SK-N-SH treated with all-trans-retinoic acid at 6 μM for 48 hours (cell line): ENCODE measurements at regions not wholly inside any gene's neighbourhood (a gene's known extent, or its start where the extent isn't known, plus 50 kb on each side); places are given as distances from the start of the nearest gene placed in this dataset.

ENCODE experiments used
- ATAC-seq: fragments of 200-7000 bp; cut with Tn5 transposase; 3 replicates; pipeline ENCODE4 v1.9.1; 2020; ENCODE audit warnings: mild to moderate bottlenecking, moderate library complexity
- BACH2 ChIP-seq: fragments of 250-450 bp; sonication (Bioruptor Pico); IDR thresholded peaks from 2 replicates; pipeline ENCODE4 v1.9.0; 2021; ENCODE audit warnings: mild to moderate bottlenecking, borderline replicate concordance
- CSDC2 ChIP-seq: fragments of 250-450 bp; sonication (Bioruptor Pico); IDR thresholded peaks from 2 replicates; pipeline ENCODE4 v1.5.0; 2020; ENCODE audit warnings: mild to moderate bottlenecking, moderate library complexity
- ESRRG ChIP-seq: fragments of 250-450 bp; sonication (Bioruptor Pico); IDR thresholded peaks from 2 replicates; pipeline ENCODE4 v1.6.1; 2021; ENCODE audit warnings: mild to moderate bottlenecking
- GLIS3 ChIP-seq: fragments of 250-450 bp; sonication (Bioruptor Pico); IDR thresholded peaks from 2 replicates; pipeline ENCODE4 v1.5.0; 2020; ENCODE audit warnings: mild to moderate bottlenecking, moderate library complexity
- ISL1 ChIP-seq: fragments of 250-450 bp; sonication (Bioruptor Pico); IDR thresholded peaks from 2 replicates; pipeline ENCODE4 v2.1.2; 2022; ENCODE audit warnings: mild to moderate bottlenecking, moderate library complexity
- OSR1 ChIP-seq: fragments of 250-450 bp; sonication (Bioruptor Pico); IDR thresholded peaks from 2 replicates; pipeline ENCODE4 v1.8.0; 2022; ENCODE audit warnings: moderate library complexity, mild to moderate bottlenecking, inconsistent platforms
- PPARA ChIP-seq: fragments of 250-450 bp; sonication (Bioruptor Pico); IDR thresholded peaks from 2 replicates; pipeline ENCODE4 v1.5.0; 2020; ENCODE audit warnings: mild to moderate bottlenecking, borderline replicate concordance
- RARB ChIP-seq: fragments of 250-450 bp; sonication (Bioruptor Pico); IDR thresholded peaks from 2 replicates; pipeline ENCODE4 v1.8.0; 2021; ENCODE audit warnings: mild to moderate bottlenecking, moderate library complexity
- SNAI2 ChIP-seq: fragments of 250-450 bp; sonication (Bioruptor Pico); IDR thresholded peaks from 2 replicates; pipeline ENCODE4 v1.5.0; 2020; ENCODE audit warnings: mild to moderate bottlenecking, moderate library complexity
- TCF4 ChIP-seq: fragments of 250-450 bp; sonication (Bioruptor Pico); IDR thresholded peaks from 2 replicates; pipeline ENCODE4 v1.8.0; 2021; ENCODE audit warnings: mild to moderate bottlenecking, moderate library complexity, borderline replicate concordance
- TOX ChIP-seq: fragments of 250-450 bp; sonication (Bioruptor Pico); IDR thresholded peaks from 2 replicates; pipeline ENCODE4 v1.8.0; 2021; ENCODE audit warnings: mild to moderate bottlenecking, moderate library complexity, borderline replicate concordance
- TSHZ2 ChIP-seq: fragments of 250-450 bp; sonication (Bioruptor Pico); IDR thresholded peaks from 2 replicates; pipeline ENCODE4 v1.5.0; 2020; ENCODE audit warnings: mild to moderate bottlenecking, moderate library complexity
- ZC3H10 ChIP-seq: fragments of 250-450 bp; sonication (Bioruptor Pico); IDR thresholded peaks from 2 replicates; pipeline ENCODE4 v1.5.1; 2021; ENCODE audit warnings: mild to moderate bottlenecking, moderate library complexity
- ZFP3 ChIP-seq: fragments of 250-450 bp; sonication (Bioruptor Pico); IDR thresholded peaks from 2 replicates; pipeline ENCODE4 v1.5.0; 2020; ENCODE audit warnings: mild to moderate bottlenecking, moderate library complexity
- ZNF565 ChIP-seq: fragments of 450-650 bp; formaldehyde crosslinking; conservative IDR thresholded peaks from 2 replicates; pipeline ENCODE4 v1.5.0; 2020; ENCODE audit warnings: low read depth, mild to moderate bottlenecking, moderate library complexity
- ZNF8 ChIP-seq: fragments of 450-650 bp; formaldehyde crosslinking; IDR thresholded peaks from 2 replicates; pipeline ENCODE4 v1.5.0; 2020; ENCODE audit warnings: mild to moderate bottlenecking, moderate library complexity
- TF ChIP-seq, protein P1 (sequence below): fragments of 250-450 bp; sonication (Bioruptor Pico); IDR thresholded peaks from 2 replicates; pipeline ENCODE4 v1.5.1; 2020; ENCODE audit warnings: low read depth, mild to moderate bottlenecking, moderate library complexity
- TF ChIP-seq, protein P2 (sequence below): fragments of 250-450 bp; sonication (Bioruptor Pico); IDR thresholded peaks from 2 replicates; pipeline ENCODE4 v1.5.1; 2021; ENCODE audit warnings: mild to moderate bottlenecking, moderate library complexity
- TF ChIP-seq, protein P3 (sequence below): fragments of 250-450 bp; sonication (Bioruptor Pico); IDR thresholded peaks from 2 replicates; pipeline ENCODE4 v1.8.0; 2021; ENCODE audit warnings: low read depth, mild to moderate bottlenecking, moderate library complexity, borderline replicate concordance
- TF ChIP-seq, protein P4 (sequence below): fragments of 250-450 bp; sonication (Bioruptor Pico); IDR thresholded peaks from 2 replicates; pipeline ENCODE4 v1.8.0; 2020; ENCODE audit warnings: mild to moderate bottlenecking, moderate library complexity, borderline replicate concordance

DNA sequence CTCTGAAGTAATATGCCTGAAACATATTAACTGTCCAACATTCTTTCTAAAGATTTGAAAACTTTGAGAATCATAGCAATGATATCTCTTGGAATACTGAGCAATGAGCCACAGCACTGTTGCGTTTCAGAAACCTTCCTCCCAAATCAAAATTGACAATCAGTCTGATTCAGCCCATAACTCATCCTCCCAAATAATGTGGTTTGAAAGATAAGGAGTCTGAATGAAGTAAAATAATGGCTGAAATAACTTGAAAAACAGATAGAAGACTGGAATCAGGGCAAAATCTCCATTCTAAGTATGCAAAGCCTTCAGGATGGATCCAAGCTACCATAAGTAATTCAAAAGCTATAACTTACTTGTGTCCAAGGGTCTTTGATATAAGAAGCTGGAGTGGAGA is 98.6 kb upstream of the PLS3 start:
- ATAC-seq: peak; percentile 82
- peak; percentile 60 for TF ChIP-seq TSHZ2 (CRISPR knock-in tag)
- TF ChIP-seq ISL1 (CRISPR knock-in tag): peak; percentile 94
- no peak for TF ChIP-seq PPARA (CRISPR knock-in tag)
- TF ChIP-seq, protein P1, sequence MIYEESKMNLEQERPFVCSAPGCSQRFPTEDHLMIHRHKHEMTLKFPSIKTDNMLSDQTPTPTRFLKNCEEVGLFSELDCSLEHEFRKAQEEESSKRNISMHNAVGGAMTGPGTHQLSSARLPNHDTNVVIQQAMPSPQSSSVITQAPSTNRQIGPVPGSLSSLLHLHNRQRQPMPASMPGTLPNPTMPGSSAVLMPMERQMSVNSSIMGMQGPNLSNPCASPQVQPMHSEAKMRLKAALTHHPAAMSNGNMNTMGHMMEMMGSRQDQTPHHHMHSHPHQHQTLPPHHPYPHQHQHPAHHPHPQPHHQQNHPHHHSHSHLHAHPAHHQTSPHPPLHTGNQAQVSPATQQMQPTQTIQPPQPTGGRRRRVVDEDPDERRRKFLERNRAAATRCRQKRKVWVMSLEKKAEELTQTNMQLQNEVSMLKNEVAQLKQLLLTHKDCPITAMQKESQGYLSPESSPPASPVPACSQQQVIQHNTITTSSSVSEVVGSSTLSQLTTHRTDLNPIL: 0 out of 2 replicates have a peak, but pooled peaks have one; percentile 61
- no peak for TF ChIP-seq BACH2
- no peak for TF ChIP-seq TOX (CRISPR knock-in tag)
- TF ChIP-seq GLIS3 (CRISPR knock-in tag): no peak
- TF ChIP-seq TCF4 (CRISPR knock-in tag): peak; percentile 51; the same call in 1 of the 2 replicates
- TF ChIP-seq, protein P2, sequence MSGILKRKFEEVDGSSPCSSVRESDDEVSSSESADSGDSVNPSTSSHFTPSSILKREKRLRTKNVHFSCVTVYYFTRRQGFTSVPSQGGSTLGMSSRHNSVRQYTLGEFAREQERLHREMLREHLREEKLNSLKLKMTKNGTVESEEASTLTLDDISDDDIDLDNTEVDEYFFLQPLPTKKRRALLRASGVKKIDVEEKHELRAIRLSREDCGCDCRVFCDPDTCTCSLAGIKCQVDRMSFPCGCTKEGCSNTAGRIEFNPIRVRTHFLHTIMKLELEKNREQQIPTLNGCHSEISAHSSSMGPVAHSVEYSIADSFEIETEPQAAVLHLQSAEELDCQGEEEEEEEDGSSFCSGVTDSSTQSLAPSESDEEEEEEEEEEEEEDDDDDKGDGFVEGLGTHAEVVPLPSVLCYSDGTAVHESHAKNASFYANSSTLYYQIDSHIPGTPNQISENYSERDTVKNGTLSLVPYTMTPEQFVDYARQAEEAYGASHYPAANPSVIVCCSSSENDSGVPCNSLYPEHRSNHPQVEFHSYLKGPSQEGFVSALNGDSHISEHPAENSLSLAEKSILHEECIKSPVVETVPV (CRISPR knock-in tag): 0 out of 2 replicates have a peak, but pooled peaks have one; percentile 36
- TF ChIP-seq ZFP3 (CRISPR knock-in tag): 0 out of 2 replicates have a peak, but pooled peaks have one; percentile 28
- no peak for TF ChIP-seq CSDC2 (CRISPR knock-in tag)

GRCh38 chrX:115467961-115468360 is 93.0 kb upstream of the PLS3 start:
- no peak for ATAC-seq
- no peak for TF ChIP-seq TOX (CRISPR knock-in tag)
- TF ChIP-seq ZNF8: no peak
- TF ChIP-seq ESRRG: no peak
- TF ChIP-seq BACH2: no peak
- TF ChIP-seq SNAI2 (CRISPR knock-in tag): no peak
- no peak for TF ChIP-seq ZFP3 (CRISPR knock-in tag)
- TF ChIP-seq TCF4 (CRISPR knock-in tag): no peak
- TF ChIP-seq, protein P2 (CRISPR knock-in tag): no peak
- TF ChIP-seq, protein P3, sequence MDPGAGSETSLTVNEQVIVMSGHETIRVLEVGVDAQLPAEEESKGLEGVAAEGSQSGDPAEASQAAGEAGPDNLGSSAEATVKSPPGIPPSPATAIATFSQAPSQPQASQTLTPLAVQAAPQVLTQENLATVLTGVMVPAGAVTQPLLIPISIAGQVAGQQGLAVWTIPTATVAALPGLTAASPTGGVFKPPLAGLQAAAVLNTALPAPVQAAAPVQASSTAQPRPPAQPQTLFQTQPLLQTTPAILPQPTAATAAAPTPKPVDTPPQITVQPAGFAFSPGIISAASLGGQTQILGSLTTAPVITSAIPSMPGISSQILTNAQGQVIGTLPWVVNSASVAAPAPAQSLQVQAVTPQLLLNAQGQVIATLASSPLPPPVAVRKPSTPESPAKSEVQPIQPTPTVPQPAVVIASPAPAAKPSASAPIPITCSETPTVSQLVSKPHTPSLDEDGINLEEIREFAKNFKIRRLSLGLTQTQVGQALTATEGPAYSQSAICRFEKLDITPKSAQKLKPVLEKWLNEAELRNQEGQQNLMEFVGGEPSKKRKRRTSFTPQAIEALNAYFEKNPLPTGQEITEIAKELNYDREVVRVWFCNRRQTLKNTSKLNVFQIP (CRISPR knock-in tag): no peak
- TF ChIP-seq ZC3H10 (CRISPR knock-in tag): no peak
- no peak for TF ChIP-seq CSDC2 (CRISPR knock-in tag)
- TF ChIP-seq, protein P4, sequence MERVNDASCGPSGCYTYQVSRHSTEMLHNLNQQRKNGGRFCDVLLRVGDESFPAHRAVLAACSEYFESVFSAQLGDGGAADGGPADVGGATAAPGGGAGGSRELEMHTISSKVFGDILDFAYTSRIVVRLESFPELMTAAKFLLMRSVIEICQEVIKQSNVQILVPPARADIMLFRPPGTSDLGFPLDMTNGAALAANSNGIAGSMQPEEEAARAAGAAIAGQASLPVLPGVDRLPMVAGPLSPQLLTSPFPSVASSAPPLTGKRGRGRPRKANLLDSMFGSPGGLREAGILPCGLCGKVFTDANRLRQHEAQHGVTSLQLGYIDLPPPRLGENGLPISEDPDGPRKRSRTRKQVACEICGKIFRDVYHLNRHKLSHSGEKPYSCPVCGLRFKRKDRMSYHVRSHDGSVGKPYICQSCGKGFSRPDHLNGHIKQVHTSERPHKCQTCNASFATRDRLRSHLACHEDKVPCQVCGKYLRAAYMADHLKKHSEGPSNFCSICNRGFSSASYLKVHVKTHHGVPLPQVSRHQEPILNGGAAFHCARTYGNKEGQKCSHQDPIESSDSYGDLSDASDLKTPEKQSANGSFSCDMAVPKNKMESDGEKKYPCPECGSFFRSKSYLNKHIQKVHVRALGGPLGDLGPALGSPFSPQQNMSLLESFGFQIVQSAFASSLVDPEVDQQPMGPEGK: no peak
- TF ChIP-seq, protein P1: no peak
- TF ChIP-seq TSHZ2 (CRISPR knock-in tag): no peak
- no peak for TF ChIP-seq OSR1 (CRISPR knock-in tag)
- TF ChIP-seq ISL1 (CRISPR knock-in tag): no peak
- no peak for TF ChIP-seq ZNF565 (CRISPR knock-in tag)
- TF ChIP-seq RARB (CRISPR knock-in tag): no peak
